ENCODE measurements at regions not wholly inside any gene's neighbourhood (a gene's known extent, or its start where the extent isn't known, plus 50 kb on each side); places are given as distances from the start of the nearest gene placed in this dataset.

- Histone ChIP-seq H3K4me2 (ENCODE audit: insufficient read depth, insufficient read length, low read length) (no peak overlapping the region), H3K9me3 (ENCODE audit: control insufficient read depth, low read depth, low read length) (no peaks in the 10 kb centered on the region), H3K4me1 (ENCODE audit: insufficient read depth, low read length) (no peaks in the 10 kb centered on the region; the same call in 1 of the 2 replicates), H4K8ac (replicated peaks; ENCODE audit: insufficient read length, low read depth, low read length) (no peak overlapping the region), H3K79me1 (ENCODE audit: insufficient read depth, low read depth, low read length, poor library complexity, severe bottlenecking) (no peaks in the 10 kb centered on the region), H2AK5ac (ENCODE audit: insufficient read length, low read length) (no peak overlapping the region), H3K56ac (ENCODE audit: insufficient read length, low read depth, low read length) (no peak overlapping the region), H4K5ac (ENCODE audit: insufficient read length, low read depth, low read length) (no peak overlapping the region), H2BK15ac (ENCODE audit: low read depth, low read length) (no peak overlapping the region), H2BK5ac (ENCODE audit: insufficient read length, low read length) (no peak overlapping the region), H3K27ac (ENCODE audit: insufficient read length, low read depth, low read length) (no peak overlapping the region), H3K27me3 (ENCODE audit: insufficient read depth, low read length) (0 out of 2 replicates have a peak, but pooled peaks cover 1% of the 10 kb centered on the region), H4K91ac (ENCODE audit: insufficient read length, low read depth, low read length) (no peak overlapping the region), H2BK120ac (ENCODE audit: low read depth, low read length, poor library complexity, severe bottlenecking) (no peak overlapping the region), H3K4ac (ENCODE audit: low read depth, low read length) (no peak overlapping the region), H4K20me1 (ENCODE audit: control insufficient read depth, insufficient read depth, insufficient read length) (no peaks in the 10 kb centered on the region), H2AFZ (ENCODE audit: low read length) (no peak overlapping the region), H3K18ac (ENCODE audit: insufficient read length, low read depth, low read length) (no peak overlapping the region), H3K9ac (ENCODE audit: extremely low read depth, insufficient read length, low read length) (no peak overlapping the region), H3T11ph (ENCODE audit: low read length) (no peak overlapping the region), H3K14ac (ENCODE audit: insufficient read depth, low read length) (no peak overlapping the region), H3K79me2 (ENCODE audit: insufficient read depth, low read length) (no peaks in the 10 kb centered on the region), H3K23me2 (ENCODE audit: insufficient read length, low read depth, low read length, poor library complexity, severe bottlenecking) (no peaks in the 10 kb centered on the region), H2BK12ac (ENCODE audit: insufficient read length, low read depth, low read length) (no peak overlapping the region), H3K23ac (ENCODE audit: insufficient read length, low read depth, low read length) (no peak overlapping the region), H2BK20ac (ENCODE audit: low read depth, low read length, poor library complexity, severe bottlenecking) (no peak overlapping the region)
- no CpG with 5 or more reads among the region's 4 CpGs for WGBS (ENCODE audit: extremely low coverage, insufficient read length, low lambda C conversion rate)
- H3K27ac Mint-ChIP-seq, result no peak overlapping the region
- no peaks in the 10 kb centered on the region; a peak in 1 of 4 replicates for H3K4me1 Mint-ChIP-seq
- H3K9me3 Mint-ChIP-seq, result peaks cover 0 to 2% of the 10 kb centered on the region in 2 experiments; a peak in 1 of 5 replicates
- H3K27me3 Mint-ChIP-seq (ENCODE audit: low read depth), result peaks cover 7% of the 10 kb centered on the region
- TF ChIP-seq, protein P1, sequence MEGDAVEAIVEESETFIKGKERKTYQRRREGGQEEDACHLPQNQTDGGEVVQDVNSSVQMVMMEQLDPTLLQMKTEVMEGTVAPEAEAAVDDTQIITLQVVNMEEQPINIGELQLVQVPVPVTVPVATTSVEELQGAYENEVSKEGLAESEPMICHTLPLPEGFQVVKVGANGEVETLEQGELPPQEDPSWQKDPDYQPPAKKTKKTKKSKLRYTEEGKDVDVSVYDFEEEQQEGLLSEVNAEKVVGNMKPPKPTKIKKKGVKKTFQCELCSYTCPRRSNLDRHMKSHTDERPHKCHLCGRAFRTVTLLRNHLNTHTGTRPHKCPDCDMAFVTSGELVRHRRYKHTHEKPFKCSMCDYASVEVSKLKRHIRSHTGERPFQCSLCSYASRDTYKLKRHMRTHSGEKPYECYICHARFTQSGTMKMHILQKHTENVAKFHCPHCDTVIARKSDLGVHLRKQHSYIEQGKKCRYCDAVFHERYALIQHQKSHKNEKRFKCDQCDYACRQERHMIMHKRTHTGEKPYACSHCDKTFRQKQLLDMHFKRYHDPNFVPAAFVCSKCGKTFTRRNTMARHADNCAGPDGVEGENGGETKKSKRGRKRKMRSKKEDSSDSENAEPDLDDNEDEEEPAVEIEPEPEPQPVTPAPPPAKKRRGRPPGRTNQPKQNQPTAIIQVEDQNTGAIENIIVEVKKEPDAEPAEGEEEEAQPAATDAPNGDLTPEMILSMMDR (conservative IDR thresholded peaks at IDR 0.05), result no peak
- H3K36me3 Mint-ChIP-seq (ENCODE audit: insufficient read depth in 1 of 3, low read depth in 3 of 3), result no peaks in the 10 kb centered on the region; a peak in 1 of 7 replicates
- DNase-seq, result no peak
- H3K4me3 Mint-ChIP-seq, result no peak overlapping the region
These were observed 141.6 kb downstream of the SP3 start for GRCh38 chr2:173823543-173823939.
